ENCODE measurements at regions not wholly inside any gene's neighbourhood (a gene's known extent, or its start where the extent isn't known, plus 50 kb on each side); places are given as distances from the start of the nearest gene placed in this dataset. TPM values are rescaled to one million over a fixed set of nuclear protein-coding genes. Genes with fewer than 3 reads are reported as not detected.

DNA sequence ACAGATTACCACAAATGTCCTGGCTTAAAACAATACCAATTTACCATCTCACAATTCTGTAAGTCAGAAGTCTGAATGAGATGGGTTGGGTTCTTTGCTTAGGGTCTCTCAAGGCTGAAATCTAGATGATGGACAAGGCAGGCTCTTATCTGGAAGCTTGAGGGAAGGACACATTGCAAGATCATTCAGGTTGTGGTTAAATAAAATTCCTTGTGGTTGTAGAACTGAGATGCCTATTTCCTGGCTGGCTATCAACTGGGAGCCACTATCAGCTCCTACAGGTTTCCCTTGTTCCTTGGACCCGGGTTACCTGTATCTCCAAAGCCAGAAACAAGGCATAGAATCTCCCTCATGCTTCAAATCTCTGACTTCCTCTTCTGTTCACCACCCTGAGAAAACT lies 148.4 kb downstream of the MDFIC start:
- no peak overlapping the region for H3K9ac ChIP-seq (ENCODE audit: insufficient read depth in 1 of 2, low read depth in 2 of 2, low read length in 2 of 2)
- DNase-seq (ENCODE audit: extremely low read depth in 1 of 4, low spot score in 3 of 4) (no peak), FAIRE-seq (no peak), ATAC-seq (no peak)
- no peaks in the 10 kb centered on the region for H3K79me2 ChIP-seq (ENCODE audit: control insufficient read depth, insufficient read depth, low read length)
- in situ Hi-C loops (cut with MboI) (no loop called here), intact Hi-C loops (cut with micrococcal nuclease) (no loop called here)
- TF ChIP-seq ZNF586 (CRISPR knock-in tag; conservative IDR thresholded peaks at IDR 0.05): no peak
- TF ChIP-seq TAF15 (IDR thresholded peaks at IDR 0.05; ENCODE audit: low read depth, low read length): no peak
- TF ChIP-seq ZNF134 (CRISPR knock-in tag; conservative IDR thresholded peaks at IDR 0.05): no peak
- no peak for TF ChIP-seq ZNF707 (CRISPR knock-in tag; conservative IDR thresholded peaks at IDR 0.05)
- no peak for TF ChIP-seq ZNF41 (CRISPR knock-in tag; conservative IDR thresholded peaks at IDR 0.05)
- no peak for TF ChIP-seq ZNF75A (CRISPR knock-in tag; IDR thresholded peaks at IDR 0.05)
- no peak for TF ChIP-seq SREBF2 (CRISPR knock-in tag; IDR thresholded peaks at IDR 0.05)
- no peak for TF ChIP-seq KLF10 (CRISPR knock-in tag; IDR thresholded peaks at IDR 0.05)
- no peaks in the 10 kb centered on the region for H3K36me3 ChIP-seq (ENCODE audit: control insufficient read depth, insufficient read depth, low read length)
- no peaks in the 10 kb centered on the region for H4K20me1 ChIP-seq (replicated peaks; ENCODE audit: control insufficient read depth, insufficient read depth, low read length)
- no peak overlapping the region for H2AFZ ChIP-seq (ENCODE audit: low read depth, low read length)
- no peak overlapping the region for H3K4me3 ChIP-seq
- no peaks in the 10 kb centered on the region for H3K9me3 ChIP-seq (replicated peaks; ENCODE audit: control insufficient read depth, insufficient read depth, low read depth, low read length)
- CTCF ChIA-PET (ENCODE audit: low intra/inter-chr PET ratio): no interaction called here
- H3K27ac ChIP-seq (ENCODE audit: extremely low read depth, low read depth, low read length): no peak overlapping the region
- WGBS (ENCODE audit: insufficient coverage, low coverage, missing lambda C conversion rate): 0% methylated on average over 1 of the region's 1 CpG
- no peaks in the 10 kb centered on the region for H3K4me1 ChIP-seq (replicated peaks in 1 of 2; ENCODE audit: control insufficient read depth in 2 of 2, insufficient read depth in 2 of 2, low read length in 2 of 2)
- no peaks in the 10 kb centered on the region for H3K9me1 ChIP-seq (ENCODE audit: control insufficient read depth, insufficient read depth, low read length)
- no TSS peak for BruUV-seq (replicated peaks)
- H3K4me2 ChIP-seq (ENCODE audit: insufficient read depth, low read length): no peak overlapping the region
- H3K27me3 ChIP-seq (ENCODE audit: control insufficient read depth in 2 of 2, insufficient read depth in 2 of 2, low read length in 2 of 2): no peaks in the 10 kb centered on the region
- POLR2A ChIA-PET: no interaction called here

Small RNA genes in the stretch of these regions (small RNA-seq; reads per million reads assigned to genes)
- gene RF00019 (not detected), gene SNORA25B (not detected)
